ENCODE measurements at regions not wholly inside any gene's neighbourhood (a gene's known extent, or its start where the extent isn't known, plus 50 kb on each side); places are given as distances from the start of the nearest gene placed in this dataset.

DNA sequence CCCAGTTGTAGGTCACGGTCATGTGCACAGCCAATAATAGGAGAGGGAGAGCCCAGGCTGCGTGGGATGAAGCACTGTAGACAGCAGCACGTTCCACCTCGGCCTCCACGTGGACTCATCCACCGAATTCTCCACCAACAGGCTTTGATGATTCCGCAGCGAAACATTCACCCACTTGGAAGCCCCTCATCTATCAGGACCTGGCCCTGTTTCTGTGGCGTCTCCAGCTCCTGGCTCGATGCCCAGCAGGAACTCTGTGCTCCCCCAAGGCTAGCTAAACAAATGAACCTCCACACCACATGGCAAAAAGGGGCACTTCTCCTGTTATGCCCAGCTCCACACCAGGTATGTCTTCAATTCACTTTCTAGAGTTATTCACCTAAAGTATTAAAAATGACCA, 237.9 kb upstream of the PDE10A start:
- intact Hi-C loops (cut with DNase I): no loop called here
- Histone ChIP-seq H3K4me1 (ENCODE audit: control insufficient read depth in 2 of 3, insufficient read depth in 2 of 3, low read depth in 1 of 3, low read length in 3 of 3) (no peaks in the 10 kb centered on the region), H3K9me3 (ENCODE audit: control insufficient read depth in 2 of 3, insufficient read depth in 1 of 3, low read length in 3 of 3) (no peaks in the 10 kb centered on the region), H3K4me3 (ENCODE audit: low read length in 3 of 3) (no peak overlapping the region), H3K27ac (ENCODE audit: low read depth in 2 of 2, low read length in 2 of 2) (no peak overlapping the region), H3K27me3 (ENCODE audit: control insufficient read depth, insufficient read depth, low read length) (no peaks in the 10 kb centered on the region), H3K36me3 (ENCODE audit: control insufficient read depth in 2 of 3, insufficient read depth in 3 of 3, low read length in 3 of 3) (no peaks in the 10 kb centered on the region), H3K9ac (ENCODE audit: low read length in 3 of 3) (no peak overlapping the region)
- no peak for TF ChIP-seq CTCF (IDR thresholded peaks at IDR 0.05; ENCODE audit: borderline replicate concordance, extremely low read depth, insufficient read depth)
- FAIRE-seq (no peak), DNase-seq (no peak)

GRCh38 chr6:165899611-165900010, 236.6 kb upstream of the PDE10A start:
- H3K9ac ChIP-seq (ENCODE audit: low read length in 3 of 3): no peak overlapping the region
- intact Hi-C loops (cut with DNase I): no loop called here
- no peaks in the 10 kb centered on the region for H3K9me3 ChIP-seq (ENCODE audit: control insufficient read depth in 2 of 3, insufficient read depth in 1 of 3, low read length in 3 of 3)
- FAIRE-seq: no peak
- TF ChIP-seq CTCF (IDR thresholded peaks at IDR 0.05; ENCODE audit: borderline replicate concordance, extremely low read depth, insufficient read depth): no peak
- H3K27ac ChIP-seq (ENCODE audit: low read depth in 2 of 2, low read length in 2 of 2): no peak overlapping the region
- H3K36me3 ChIP-seq (ENCODE audit: control insufficient read depth in 2 of 3, insufficient read depth in 3 of 3, low read length in 3 of 3): no peaks in the 10 kb centered on the region
- H3K27me3 ChIP-seq (ENCODE audit: control insufficient read depth, insufficient read depth, low read length): no peaks in the 10 kb centered on the region
- H3K4me1 ChIP-seq (ENCODE audit: control insufficient read depth in 2 of 3, insufficient read depth in 2 of 3, low read depth in 1 of 3, low read length in 3 of 3): no peaks in the 10 kb centered on the region
- no peak for DNase-seq
- no peak overlapping the region for H3K4me3 ChIP-seq (ENCODE audit: low read length in 3 of 3)

- Histone ChIP-seq H3K27ac (ENCODE audit: low read depth in 2 of 2, low read length in 2 of 2) (no peak overlapping the region), H3K4me1 (ENCODE audit: control insufficient read depth in 2 of 3, insufficient read depth in 2 of 3, low read depth in 1 of 3, low read length in 3 of 3) (no peaks in the 10 kb centered on the region), H3K4me3 (ENCODE audit: low read length in 3 of 3) (no peak overlapping the region), H3K27me3 (ENCODE audit: control insufficient read depth, insufficient read depth, low read length) (no peaks in the 10 kb centered on the region), H3K9ac (ENCODE audit: low read length in 3 of 3) (no peak overlapping the region), H3K36me3 (ENCODE audit: control insufficient read depth in 2 of 3, insufficient read depth in 3 of 3, low read length in 3 of 3) (no peaks in the 10 kb centered on the region), H3K9me3 (ENCODE audit: control insufficient read depth in 2 of 3, insufficient read depth in 1 of 3, low read length in 3 of 3) (no peaks in the 10 kb centered on the region)
- TF ChIP-seq CTCF (IDR thresholded peaks at IDR 0.05; ENCODE audit: borderline replicate concordance, extremely low read depth, insufficient read depth): no peak
- FAIRE-seq: no peak
- peak in 1 of 5 donors; percentile 46 for DNase-seq
- intact Hi-C loops (cut with DNase I): no loop called here
Observed at GRCh38 chr6:165895421-165896165, 232.6 kb upstream of the PDE10A start.

Measured in kidney (tissue), 13 donors.